Muscle of back (tissue), 3 donors: ENCODE measurements at regions not wholly inside any gene's neighbourhood (a gene's known extent, or its start where the extent isn't known, plus 50 kb on each side); places are given as distances from the start of the nearest gene placed in this dataset.
"Not testable (repeated sequence)": the region's sequence is repeated elsewhere in the genome, so short reads cannot be mapped to it uniquely, and the experiment has no call there.

Experiments used
- DNase-seq, 3 donors: peaks; one replicate each; pipeline versions ENCODE4 v3.0.0 to v3.0.0-alpha.2; 2013

DNA sequence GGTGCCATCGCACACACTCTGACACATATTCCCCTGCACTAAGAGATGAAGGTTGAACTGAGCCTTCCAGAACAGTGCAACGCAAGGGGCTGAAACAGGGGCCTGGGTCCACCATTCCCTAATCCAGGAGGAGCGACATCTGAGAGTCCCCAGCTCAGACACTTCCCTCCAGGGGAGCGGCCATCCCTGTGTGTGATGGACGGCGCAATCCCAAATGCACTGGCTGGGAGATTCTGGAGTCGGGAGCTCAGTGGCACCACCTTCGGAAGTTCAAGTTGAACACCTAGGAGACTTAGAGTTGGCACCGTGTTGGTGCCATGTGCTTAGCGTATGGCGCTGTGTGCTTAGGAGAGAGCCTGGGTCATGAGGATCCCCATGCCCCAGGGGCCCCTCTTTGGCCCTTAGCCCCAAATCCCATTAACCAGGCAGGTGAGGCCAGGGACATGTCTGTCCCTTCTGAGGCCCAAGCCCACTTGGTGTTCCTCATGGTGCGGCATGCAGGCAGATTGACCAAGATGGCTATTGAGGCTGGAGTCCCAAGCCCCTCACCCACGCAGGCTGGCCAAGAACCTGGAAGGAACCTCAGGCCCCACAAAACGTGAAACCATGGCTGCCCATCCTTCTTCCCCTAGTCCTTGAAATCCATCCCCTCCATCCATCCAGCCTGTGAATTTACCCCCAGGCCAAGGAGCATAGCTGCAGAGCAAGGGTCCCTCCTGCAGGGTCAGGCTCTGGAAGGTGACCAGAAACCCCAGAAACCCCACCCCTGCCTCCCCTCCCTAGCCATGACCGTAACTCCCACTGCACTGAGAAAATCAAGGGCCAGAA, 114.1 kb upstream of the OTOS start:
- no peak for DNase-seq

DNA sequence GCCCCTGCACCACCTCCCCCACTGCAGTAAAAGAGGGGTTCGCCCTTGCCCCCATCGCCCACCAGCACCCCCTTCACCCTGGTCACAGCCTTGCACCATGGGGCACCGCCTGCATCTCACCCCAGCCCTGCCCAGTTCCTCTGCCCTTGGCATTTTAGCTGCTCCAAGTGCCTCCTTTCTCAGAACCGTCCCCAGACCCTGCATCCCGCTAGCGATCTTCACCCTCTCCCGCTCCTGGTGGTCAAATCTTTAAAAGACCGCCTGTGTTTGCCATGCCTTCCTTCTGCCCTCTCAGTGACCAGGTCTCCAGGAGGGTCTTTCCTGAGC, 114.7 kb upstream of the OTOS start:
- no peak for DNase-seq

DNA sequence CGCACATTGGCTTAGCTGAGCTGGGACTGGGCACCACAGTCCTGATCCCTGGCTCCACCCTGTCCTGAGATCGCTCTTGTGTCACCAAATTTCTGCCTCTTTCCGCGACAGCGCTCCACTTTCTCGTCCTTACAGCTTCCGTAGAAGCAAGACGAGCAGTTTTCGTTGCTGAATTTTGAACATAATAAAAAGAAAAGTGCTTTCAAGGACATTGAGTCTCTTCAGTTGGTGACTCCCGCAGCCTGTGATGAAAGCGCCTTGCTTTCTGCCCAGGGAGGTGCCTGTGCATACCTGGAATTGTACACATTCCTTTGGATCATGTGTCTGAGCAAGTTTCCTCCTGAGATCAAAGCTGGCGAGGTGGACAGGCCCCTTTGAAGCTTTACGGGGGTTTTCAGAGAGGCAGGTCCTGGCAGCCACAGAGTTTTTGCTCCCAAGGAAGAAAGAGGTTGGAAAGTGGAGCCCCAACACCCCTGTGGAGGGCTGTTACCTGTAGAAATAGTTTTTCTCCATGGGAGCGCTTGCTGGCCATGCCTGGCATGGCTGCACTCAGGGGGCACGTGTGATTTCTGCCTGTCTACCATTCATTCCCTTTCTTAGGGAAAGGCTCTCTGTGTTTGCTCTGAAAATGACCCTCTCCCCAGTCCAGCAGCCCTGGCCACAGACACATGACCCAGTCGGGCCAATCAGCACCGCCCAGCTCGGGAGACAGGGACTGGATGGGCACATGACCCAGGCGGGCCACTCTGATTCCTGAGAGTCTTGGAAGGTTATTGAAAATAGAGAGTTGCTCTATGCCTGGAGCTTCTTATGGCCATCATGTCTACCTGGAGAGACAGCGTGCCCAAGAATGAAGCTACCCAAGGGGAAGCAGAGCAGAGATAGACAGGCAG, 115.6 kb upstream of the OTOS start:
- DNase-seq = no peak

DNA sequence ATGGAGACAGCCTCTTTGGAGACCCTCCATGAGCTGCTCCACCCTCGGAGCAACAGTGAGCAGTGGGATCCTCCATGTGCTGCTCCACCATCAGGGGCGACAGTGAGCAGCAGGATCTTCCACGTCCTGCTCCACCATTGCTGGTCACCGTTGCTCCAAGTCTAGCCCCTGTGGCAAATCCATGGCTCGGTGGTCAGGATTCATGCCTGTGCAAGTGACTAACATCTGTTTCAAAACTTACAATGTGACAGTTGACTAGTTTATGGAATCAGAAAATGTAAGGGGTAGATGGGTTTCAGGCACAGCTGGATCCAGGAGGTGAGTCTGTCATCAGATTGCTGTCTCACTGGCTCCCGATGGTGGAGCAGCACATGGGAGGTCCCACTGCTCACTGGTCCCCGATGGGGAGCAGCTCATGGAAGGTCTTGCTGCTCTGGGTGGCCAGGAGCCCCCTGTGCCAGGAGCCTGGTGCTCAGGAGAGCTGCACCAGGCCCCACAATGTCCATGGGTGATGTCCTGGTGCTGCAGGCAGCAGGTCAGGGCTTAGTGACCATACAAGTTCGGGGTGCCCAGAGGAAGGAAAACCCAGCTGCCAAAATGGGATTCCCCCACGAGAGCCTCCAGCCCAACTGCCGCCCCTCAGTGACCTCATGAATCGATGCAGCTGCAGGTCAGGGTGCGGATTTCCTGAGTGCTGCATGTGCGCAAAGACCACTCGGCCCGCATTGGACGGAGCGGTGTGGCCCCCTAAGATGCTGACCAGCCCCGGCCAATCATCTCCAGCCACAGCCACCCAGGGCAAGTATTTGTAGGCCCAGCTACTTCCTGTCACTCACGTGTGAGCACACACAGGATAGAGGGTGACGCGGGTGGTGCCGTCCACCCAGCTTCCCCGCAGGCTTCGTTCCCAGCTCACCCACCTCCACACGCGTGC, 116.5 kb upstream of the OTOS start:
- no peak for DNase-seq

DNA sequence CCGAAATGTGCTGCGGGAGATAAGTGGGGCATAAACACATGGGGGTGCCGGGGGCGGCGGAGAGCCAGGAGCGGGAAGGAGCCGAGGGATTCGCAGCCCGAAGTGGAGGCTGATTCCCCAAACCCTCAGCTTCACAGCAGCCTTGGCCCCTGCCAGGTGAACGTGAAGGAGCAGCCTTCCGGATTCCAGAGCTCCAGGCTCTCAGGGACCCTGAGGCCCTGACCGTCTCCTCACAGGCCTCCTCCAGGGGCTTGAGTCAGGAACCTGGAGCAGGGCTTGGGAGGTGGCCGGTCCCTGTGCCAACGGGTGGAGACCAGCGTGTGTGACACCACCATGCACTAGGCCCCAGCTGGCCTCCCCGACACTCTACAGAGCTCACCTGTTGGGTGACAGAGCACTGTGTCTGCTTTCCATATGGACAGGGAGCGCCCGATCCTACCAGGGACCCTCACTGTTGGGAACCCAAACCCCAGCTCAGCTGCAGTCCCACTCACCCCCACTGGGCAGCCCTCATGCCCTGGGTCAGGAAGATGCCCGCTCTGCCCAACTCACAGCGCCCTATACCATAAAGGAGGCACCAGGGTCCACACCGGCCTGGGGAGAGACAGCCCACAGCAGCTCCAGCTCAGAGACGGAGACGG, 117.6 kb upstream of the OTOS start:
- no peak for DNase-seq

DNA sequence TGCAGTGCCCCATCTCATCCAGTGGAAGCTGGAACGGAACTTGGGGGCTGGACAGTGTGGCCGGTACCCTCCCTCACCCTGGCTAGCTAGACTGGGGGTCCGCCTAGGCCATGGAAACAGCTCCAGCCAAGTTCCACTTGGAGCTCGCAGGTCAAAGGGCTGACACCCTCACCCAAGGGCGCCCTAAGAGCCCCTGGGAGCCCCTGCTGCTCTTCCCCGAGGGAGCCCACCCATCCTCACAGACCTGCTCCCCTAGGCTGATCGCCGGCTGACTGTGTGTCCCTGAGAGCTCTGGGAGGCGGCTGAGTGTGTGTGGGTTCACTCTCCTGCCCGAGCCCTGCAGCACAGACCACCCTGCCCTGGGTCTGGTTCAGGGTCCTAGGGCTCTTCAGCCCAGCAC, 118.2 kb upstream of the OTOS start:
- no peak for DNase-seq

DNA sequence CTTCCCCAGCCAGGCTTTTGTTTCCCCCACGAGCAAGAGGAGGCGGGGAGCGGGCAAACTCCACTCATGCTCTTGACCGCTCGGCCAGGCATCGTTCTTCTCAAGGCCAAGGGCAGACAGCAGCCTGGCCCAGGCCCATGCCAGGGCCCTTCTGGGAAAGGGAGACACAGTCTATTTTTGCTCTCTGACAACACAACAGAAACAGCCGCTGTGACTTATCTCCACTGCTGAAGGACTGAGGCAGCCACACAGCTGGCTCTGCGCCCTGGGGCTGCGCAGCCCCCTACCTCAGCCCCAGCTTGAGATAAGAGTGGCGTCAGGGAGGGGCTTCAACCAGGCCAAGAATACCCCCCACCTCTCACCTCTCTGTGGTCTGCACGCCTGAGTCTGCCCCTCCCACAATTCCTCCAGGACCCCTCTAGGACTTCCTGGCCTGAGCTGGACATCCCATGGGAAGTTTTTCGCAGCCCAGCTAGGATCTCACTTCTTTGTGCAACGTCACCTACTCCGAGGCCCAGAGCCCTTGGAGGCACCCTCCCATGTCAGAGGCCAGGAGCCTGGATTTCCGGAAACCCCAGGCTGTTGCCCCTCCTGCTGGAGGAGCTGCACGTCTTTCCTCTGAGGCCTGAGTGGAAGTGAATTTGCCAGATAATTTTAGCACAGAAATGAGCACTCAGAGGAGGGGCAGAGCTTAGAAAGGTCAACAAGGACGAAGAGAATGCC, 118.9 kb upstream of the OTOS start:
- peak in 2 of 3 donors; percentile 62 to 63 for DNase-seq

DNA sequence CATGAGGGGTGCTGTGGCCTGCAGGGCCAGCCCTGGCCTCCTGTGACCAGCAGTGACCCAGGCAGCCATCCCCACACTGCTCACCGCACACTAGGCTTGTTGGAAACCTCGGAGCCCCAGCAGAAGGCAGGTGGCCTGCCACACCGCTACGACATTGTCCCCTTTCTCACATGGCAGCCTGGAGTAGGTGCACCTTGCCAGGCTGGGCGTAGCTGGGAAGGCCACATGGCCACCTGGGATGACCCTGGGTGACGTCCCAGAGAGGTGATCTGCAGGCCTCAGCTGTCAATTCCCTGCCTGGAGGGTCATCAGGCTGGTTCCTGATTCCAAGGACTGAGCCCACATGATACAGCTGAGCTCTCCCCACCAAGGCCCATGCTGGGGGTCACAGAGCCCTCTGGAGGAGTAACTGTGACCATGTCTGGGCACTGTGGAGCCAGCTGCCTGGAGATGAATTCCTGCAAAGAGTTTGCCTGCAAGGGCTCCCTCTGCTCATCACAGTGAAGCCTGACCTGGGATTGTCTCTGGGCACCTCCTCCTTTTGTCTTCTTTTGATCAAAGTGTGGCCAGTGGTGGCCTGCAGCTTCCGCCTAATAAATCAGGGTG, 119.6 kb upstream of the OTOS start:
- no peak for DNase-seq

DNA sequence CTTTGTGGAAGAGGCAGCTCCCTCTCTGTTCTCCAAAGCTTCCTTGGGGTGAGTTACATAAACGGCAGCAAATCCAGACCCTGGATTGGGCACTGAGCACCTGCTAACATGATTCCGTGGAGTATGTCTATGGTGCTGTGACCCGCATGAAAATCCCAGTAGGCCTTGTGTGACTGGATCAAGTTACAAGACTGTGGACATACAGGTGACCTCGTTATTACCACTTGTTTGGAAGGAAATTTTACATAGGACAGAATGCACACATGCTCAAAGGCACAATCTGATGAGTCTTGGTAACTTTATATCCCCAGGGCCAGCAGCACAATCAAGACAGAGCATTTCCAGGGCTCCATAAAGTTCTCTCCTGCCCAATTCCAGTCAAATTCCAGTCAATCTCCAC, 120.2 kb upstream of the OTOS start:
- no peak for DNase-seq

DNA sequence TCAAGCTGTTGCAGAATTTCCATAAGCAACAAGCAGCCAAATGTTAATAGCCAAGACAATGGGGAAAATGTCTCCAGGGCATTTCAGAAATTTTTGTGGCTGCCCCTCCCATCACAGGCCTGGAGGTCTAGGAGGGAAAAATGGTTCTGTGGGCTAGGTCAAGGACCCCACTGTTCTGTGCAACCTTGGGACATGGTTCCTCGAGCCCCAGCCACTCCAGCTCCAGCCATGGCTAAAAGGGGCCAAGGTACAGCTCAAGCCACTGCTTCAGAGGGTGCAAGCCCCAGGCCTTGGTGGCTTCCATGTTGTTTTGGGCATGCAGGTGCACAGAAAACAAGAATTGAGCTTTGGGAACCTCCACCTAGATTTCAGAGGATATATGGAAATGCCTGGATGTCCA, 122.1 kb upstream of the OTOS start:
- not testable (repeated sequence) for DNase-seq

DNA sequence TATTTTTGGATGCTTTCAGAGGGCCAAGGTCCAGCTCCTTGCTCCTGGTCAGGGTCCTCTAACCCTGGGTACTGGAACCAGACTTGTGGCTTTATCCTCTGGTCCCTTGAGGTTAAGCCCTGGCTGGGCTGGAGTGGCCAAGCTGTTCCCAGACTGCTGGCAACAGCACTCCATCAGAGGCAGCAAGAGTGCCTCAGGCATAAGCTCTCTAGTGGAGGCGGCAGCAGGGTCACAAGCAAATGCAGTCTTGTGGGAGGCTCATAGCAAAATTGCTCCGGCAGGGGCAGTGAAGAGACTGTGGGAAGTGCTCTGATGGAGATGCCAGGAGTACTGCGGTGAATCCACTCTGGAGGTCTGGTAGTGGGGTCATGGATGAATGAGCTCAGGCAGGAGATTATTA, 128.9 kb upstream of the OTOS start:
- no peak for DNase-seq

DNA sequence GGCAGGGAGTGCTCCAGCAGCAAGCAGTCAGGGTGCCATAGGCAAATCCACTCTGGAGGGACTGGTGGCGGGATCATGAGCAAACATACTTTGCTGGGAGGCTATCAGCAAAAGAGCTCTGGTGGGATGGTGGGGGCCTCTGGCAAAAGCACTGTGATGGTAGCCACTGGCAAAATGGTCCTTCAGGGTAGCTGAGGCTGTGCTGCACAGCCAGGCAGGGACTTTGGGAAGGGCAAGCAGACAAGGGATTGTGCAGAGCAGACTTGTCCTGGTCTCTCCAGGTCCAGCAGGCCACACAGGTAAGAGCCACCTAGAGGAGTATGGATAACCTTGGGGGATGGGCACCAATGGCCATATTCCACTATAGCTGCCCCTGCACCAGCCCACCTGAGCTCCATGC, 129.4 kb upstream of the OTOS start:
- no peak for DNase-seq

DNA sequence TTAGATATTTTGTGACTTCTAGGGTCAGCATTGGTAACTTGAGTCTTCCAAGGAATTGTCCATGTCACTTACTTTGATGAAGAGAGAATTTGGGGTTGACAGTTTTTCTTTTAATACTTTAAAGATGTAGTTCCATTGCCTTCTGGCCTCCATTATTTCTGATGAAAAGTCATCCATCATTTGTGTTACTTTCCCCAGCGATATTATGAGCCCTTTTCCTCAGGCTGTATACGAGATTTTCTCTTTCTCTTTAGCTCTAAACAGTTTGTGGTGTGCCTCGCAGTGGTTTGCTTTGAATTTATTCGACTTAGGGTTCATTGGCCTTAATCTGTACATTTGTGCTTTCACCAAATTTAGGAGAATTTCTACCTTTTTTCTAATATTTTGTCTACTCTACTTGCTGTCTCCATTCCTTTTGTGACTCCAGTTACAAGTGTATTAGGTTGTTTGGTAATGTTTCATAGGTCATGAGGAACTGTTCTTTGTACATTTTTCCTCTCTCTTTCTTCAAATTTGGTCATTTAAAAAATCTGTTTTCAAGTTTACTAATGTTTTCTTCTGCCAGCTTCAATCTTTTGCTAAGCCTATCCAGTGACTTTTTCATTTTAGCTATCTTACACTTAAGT, 131.4 kb upstream of the OTOS start:
- DNase-seq = no peak

DNA sequence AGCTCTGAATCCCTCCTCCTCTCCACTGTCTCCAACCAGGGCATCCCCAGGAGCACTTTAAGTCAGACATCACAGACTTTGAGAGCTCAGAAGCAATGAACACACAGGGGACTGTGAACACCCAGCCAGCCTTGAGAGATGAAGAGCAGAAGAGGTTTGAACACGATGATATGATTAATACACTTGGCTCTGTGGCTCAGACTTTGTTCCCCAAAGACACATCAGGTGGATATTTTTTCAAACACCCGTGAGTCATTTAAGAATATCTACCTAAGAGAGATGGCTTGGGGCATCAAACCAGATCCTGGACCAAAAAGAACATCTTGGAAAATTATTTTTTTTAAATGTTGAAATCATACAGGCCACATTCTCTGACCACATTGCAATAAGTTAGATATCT, 134.9 kb upstream of the OTOS start:
- DNase-seq = no peak

DNA sequence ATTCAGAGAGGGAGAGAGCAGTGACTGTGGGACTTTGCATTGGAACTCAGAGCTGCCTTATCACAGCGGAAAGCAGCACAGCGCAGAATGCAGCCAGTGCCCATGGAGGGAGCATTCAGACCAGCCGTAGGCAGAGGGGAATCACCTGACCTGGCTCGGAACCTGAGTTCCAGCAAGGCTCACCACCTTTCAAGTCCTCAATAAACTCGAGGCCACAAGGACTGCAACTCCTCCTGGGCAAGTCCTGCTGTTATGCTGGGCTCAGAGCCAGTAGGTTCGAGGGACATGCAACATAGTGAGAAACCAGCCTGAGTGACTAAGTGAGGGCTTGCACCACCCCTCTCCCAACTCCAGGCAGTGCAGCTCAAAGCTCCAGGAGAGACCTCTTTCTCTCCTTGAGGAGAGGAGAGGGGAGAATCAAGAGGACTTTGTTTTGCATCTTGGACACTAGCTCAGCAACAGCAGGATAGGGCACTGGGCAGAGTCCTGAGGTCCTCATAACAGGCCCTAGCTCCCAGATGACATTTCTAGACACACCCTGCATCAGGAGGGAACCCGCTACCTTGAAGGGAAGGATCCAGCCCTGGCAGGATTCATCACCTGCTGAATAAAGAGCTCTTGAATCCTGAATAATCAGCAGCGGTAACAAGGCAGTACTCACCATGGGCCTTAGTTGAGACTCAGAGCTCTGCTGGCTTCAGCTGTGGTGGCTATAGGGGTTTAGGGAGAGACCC, 136.8 kb upstream of the OTOS start:
- no peak for DNase-seq

DNA sequence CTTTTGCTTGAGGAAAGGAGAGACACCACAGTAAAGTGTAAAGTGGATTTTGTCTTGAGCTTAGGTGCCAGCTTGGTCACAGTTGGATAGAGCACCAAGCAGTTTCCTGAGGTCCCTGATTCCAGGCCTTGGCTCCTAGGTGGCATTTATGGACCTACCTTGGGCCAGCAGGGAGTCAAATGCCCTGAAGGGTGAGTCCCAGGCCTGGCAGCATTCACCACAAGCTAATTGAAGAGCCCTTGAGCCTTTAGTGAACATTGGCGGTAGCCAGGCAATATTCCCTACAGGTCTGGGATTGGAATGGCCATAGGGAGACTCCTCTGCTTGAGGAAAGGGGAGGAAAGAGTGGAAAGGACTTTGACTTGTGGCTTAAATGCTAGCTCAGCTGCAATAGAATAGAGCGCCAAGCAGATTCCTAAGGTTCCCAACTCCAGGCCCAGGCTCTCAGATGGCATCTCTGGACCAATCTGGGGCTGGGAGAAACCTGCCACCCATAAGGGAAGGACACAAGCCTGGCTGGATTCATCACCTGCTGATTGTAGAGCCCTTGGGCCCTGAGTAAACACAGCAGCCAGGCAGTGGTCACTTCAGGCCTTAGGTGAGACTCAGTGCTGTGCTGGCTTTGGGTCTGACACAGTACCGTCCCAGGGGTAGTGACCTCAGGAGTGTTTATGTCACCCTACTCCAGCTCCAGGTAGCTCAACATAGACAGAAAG, 137.5 kb upstream of the OTOS start:
- DNase-seq = no peak

DNA sequence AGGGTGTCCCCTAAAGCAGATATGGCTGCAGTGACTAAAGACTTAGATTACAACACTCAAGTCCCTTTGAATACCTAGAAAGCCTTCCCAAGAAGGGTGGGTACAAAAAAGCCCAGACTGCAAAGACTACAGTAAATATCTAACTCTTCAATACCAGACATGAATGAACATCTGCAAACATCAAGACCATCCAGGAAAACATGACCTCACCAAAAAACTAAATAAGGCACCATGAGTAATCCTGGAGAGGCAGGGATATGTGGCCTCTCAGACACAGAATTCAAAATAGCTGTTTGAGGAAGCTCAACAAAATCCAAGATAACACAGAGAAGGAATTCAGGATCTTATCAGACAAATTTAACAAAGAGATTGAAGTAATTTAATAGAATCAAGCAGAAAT, 138.2 kb upstream of the OTOS start:
- no peak for DNase-seq

DNA sequence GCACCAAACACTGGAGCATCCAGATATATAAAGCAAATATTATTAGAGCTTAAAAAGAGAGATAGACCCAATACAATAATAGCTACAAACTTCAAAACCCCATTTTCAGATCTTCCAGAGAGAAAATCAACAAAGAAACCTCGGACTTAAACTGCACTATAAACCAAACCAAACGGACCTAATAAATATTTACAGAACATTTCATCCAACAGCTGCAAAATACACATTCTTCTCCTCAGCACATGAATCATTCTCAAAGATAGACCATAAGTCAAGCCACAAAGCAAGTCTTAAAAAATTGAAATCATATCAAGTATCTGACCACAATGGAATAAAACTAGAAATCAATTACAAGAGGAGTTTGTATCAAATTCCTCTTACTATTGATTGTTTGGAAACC, 140.2 kb upstream of the OTOS start:
- DNase-seq = no peak
